Loucy (cell line): ENCODE measurements at regions not wholly inside any gene's neighbourhood (a gene's known extent, or its start where the extent isn't known, plus 50 kb on each side); places are given as distances from the start of the nearest gene placed in this dataset.

Experiments
- H2AFZ ChIP-seq: fragments of 200-600 bp; sonication (generic); 2 replicates; pipeline ENCODE4 v1.6.0; 2016; ENCODE audit warnings: antibody characterized with exemption, mild to moderate bottlenecking, low read length, moderate library complexity
- H3F3A ChIP-seq: fragments of 200-600 bp; 2 replicates; pipeline ENCODE4 v1.6.0; 2016; ENCODE audit warnings: antibody characterized with exemption, low read depth, mild to moderate bottlenecking
- H3K27me3 ChIP-seq: fragments of 200-600 bp; sonication (generic); 2 replicates; pipeline ENCODE4 v1.6.1; 2014; ENCODE audit warnings: low read length, mild to moderate bottlenecking; ENCODE audit not compliant: insufficient read depth, poor library complexity, severe bottlenecking
- H3K36me3 ChIP-seq: fragments of 200-600 bp; sonication (generic); 2 replicates; pipeline ENCODE4 v1.6.1; 2016; ENCODE audit warnings: low read length; ENCODE audit not compliant: insufficient read depth
- H3K4me1 ChIP-seq: fragments of 200-600 bp; sonication (generic); 2 replicates; pipeline ENCODE4 v1.5.1; 2014; ENCODE audit warnings: low read length, mild to moderate bottlenecking; ENCODE audit not compliant: insufficient read depth, poor library complexity, severe bottlenecking
- H3K4me2 ChIP-seq: fragments of 200-600 bp; sonication (generic); 2 replicates; pipeline ENCODE4 v1.6.0; 2014; ENCODE audit warnings: antibody characterized with exemption, low read length, low read depth, mild to moderate bottlenecking; ENCODE audit not compliant: poor library complexity, severe bottlenecking
- H3K4me3 ChIP-seq: fragments of 200-600 bp; sonication (generic); 2 replicates; pipeline ENCODE4 v1.5.1; 2014; ENCODE audit warnings: low read length, mild to moderate bottlenecking, mixed read lengths; ENCODE audit not compliant: poor library complexity, severe bottlenecking
- H3K79me2 ChIP-seq: fragments of 200-600 bp; sonication (generic); 2 replicates; pipeline ENCODE4 v1.6.1; 2014; ENCODE audit warnings: low read length; ENCODE audit not compliant: insufficient read depth
- H3K9ac ChIP-seq: fragments of 200-600 bp; sonication (generic); 2 replicates; pipeline ENCODE4 v1.6.0; 2014; ENCODE audit warnings: mild to moderate bottlenecking, low read depth, low read length, moderate library complexity; ENCODE audit not compliant: poor library complexity, severe bottlenecking
- H3K9me2 ChIP-seq: fragments of 200-600 bp; sonication (generic); replicated peaks from 2 replicates; pipeline ENCODE4 v1.6.1; 2016; ENCODE audit warnings: low read depth, low read length, mixed read lengths
- H3K9me3 ChIP-seq: fragments of 200-600 bp; sonication (generic); 2 replicates; pipeline ENCODE4 v1.6.1; 2014; ENCODE audit warnings: mild to moderate bottlenecking, antibody characterized with exemption, low read length, low read depth; ENCODE audit not compliant: insufficient read depth
- H4K20me1 ChIP-seq: fragments of 200-600 bp; sonication (generic); 2 replicates; pipeline ENCODE4 v1.6.0; 2014; ENCODE audit warnings: antibody characterized with exemption, low read length, mild to moderate bottlenecking; ENCODE audit not compliant: insufficient read depth, poor library complexity, severe bottlenecking
- EZH2phosphoT487 ChIP-seq: fragments of 200-600 bp; IDR thresholded peaks from 2 replicates; pipeline ENCODE4 v1.6.1; 2018; ENCODE audit warnings: antibody characterized with exemption, mild to moderate bottlenecking, moderate library complexity, borderline replicate concordance
- TF ChIP-seq, protein P1 (sequence below): fragments of 200-600 bp; sonication (generic); conservative IDR thresholded peaks from 2 replicates; pipeline ENCODE4 v1.5.1; 2014; ENCODE audit warnings: mild to moderate bottlenecking, antibody characterized with exemption, low read length

DNA sequence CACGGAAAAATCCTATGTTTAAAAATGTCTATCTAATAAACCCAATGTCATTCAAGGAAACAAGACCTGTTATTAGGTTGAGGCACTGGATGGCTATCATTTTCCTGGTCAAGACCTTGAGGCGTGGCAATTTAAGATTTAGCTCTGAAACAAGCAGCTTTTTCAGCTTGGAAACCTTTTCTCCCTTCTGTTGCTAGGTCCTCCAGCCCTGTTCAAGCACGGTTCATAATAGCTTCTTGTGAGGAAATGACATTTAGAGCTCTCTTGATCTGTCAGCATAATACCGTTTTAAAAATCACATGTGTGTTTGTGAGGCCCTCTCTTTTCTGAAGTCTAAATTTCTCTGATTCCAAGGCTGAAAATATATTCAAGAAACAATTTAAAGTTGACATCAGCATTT lies 133.6 kb upstream of the GRPR start:
- no peaks in the 10 kb centered on the region for H3K36me3 ChIP-seq
- H3K9me2 ChIP-seq = no peaks in the 10 kb centered on the region
- no peaks in the 10 kb centered on the region for H3K9me3 ChIP-seq
- H3K4me1 ChIP-seq = no peaks in the 10 kb centered on the region
- H3K4me2 ChIP-seq = no peak overlapping the region
- H4K20me1 ChIP-seq = no peaks in the 10 kb centered on the region
- no peak overlapping the region for H3K9ac ChIP-seq
- no peak overlapping the region for H2AFZ ChIP-seq
- H3K27me3 ChIP-seq = no peaks in the 10 kb centered on the region
- H3F3A ChIP-seq = no peaks in the 10 kb centered on the region
- H3K79me2 ChIP-seq = no peaks in the 10 kb centered on the region
- no peak for TF ChIP-seq EZH2phosphoT487
- TF ChIP-seq, protein P1, sequence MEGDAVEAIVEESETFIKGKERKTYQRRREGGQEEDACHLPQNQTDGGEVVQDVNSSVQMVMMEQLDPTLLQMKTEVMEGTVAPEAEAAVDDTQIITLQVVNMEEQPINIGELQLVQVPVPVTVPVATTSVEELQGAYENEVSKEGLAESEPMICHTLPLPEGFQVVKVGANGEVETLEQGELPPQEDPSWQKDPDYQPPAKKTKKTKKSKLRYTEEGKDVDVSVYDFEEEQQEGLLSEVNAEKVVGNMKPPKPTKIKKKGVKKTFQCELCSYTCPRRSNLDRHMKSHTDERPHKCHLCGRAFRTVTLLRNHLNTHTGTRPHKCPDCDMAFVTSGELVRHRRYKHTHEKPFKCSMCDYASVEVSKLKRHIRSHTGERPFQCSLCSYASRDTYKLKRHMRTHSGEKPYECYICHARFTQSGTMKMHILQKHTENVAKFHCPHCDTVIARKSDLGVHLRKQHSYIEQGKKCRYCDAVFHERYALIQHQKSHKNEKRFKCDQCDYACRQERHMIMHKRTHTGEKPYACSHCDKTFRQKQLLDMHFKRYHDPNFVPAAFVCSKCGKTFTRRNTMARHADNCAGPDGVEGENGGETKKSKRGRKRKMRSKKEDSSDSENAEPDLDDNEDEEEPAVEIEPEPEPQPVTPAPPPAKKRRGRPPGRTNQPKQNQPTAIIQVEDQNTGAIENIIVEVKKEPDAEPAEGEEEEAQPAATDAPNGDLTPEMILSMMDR = no peak
- H3K4me3 ChIP-seq = no peak overlapping the region

DNA sequence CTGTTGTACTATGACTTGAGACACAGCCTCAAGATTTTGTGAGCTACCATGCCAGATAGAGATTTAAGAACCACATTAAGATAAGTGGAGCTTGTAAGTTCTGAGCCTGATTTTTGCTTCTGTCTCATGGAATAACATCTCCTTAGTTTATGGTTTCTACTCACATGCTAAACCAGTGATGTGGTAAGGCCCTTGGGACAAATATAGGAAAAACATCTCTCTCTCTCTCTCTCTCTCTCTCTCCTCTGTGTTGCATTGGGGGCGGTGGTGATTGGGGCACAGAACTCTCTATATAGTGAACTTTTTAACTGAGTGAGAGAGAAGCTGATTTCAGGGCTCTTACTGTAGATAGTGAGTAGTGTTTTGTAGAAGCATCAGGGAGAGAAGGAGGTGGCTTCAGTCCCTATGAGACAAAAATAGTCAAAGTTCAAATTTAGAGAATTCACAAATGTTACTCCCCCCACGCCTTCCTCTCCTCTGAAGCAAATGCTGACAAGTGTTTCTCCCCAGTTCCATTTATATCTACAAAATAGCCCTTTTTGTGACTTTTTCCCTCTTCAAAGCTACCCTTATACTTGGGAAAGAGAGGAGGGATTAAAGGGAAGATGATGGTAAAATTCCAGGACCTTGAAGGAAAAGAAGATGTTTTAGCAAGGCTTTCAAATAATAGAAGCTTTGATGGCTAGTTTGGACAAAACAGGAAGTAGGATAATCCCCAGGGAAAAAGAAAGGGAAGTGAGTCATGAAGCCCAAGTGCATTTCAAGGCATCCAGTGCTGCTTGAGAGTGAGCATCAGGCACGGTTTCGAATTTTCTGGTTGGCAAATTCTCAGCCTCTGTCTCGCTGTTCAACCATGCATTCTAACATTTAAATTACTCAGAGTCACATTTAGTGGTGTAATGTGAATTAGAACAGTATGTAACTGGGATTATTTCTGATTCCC lies 134.3 kb upstream of the AP1S2 start:
- no peaks in the 10 kb centered on the region for H3F3A ChIP-seq
- no peaks in the 10 kb centered on the region for H3K27me3 ChIP-seq
- TF ChIP-seq EZH2phosphoT487 = no peak
- TF ChIP-seq, protein P1 = no peak
- H3K4me2 ChIP-seq = no peak overlapping the region
- H2AFZ ChIP-seq = no peak overlapping the region
- H3K4me1 ChIP-seq = no peaks in the 10 kb centered on the region
- H3K4me3 ChIP-seq = no peak overlapping the region
- no peaks in the 10 kb centered on the region for H3K36me3 ChIP-seq
- H4K20me1 ChIP-seq = no peaks in the 10 kb centered on the region
- no peaks in the 10 kb centered on the region for H3K79me2 ChIP-seq
- H3K9me3 ChIP-seq = no peaks in the 10 kb centered on the region
- H3K9ac ChIP-seq = no peak overlapping the region
- no peaks in the 10 kb centered on the region for H3K9me2 ChIP-seq

GRCh38 chrX:15985937-15986336 lies 131.3 kb upstream of the AP1S2 start:
- H3F3A ChIP-seq = no peaks in the 10 kb centered on the region
- no peaks in the 10 kb centered on the region for H3K36me3 ChIP-seq
- no peaks in the 10 kb centered on the region for H3K4me1 ChIP-seq
- H3K4me3 ChIP-seq = no peak overlapping the region
- no peak for TF ChIP-seq EZH2phosphoT487
- H3K9me2 ChIP-seq = no peaks in the 10 kb centered on the region
- H3K4me2 ChIP-seq = no peak overlapping the region
- no peaks in the 10 kb centered on the region for H3K9me3 ChIP-seq
- no peak overlapping the region for H3K9ac ChIP-seq
- no peaks in the 10 kb centered on the region for H4K20me1 ChIP-seq
- no peaks in the 10 kb centered on the region for H3K79me2 ChIP-seq
- H3K27me3 ChIP-seq = no peaks in the 10 kb centered on the region
- no peak overlapping the region for H2AFZ ChIP-seq
